ENCODE measurements at regions not wholly inside any gene's neighbourhood (a gene's known extent, or its start where the extent isn't known, plus 50 kb on each side); places are given as distances from the start of the nearest gene placed in this dataset.

DNA sequence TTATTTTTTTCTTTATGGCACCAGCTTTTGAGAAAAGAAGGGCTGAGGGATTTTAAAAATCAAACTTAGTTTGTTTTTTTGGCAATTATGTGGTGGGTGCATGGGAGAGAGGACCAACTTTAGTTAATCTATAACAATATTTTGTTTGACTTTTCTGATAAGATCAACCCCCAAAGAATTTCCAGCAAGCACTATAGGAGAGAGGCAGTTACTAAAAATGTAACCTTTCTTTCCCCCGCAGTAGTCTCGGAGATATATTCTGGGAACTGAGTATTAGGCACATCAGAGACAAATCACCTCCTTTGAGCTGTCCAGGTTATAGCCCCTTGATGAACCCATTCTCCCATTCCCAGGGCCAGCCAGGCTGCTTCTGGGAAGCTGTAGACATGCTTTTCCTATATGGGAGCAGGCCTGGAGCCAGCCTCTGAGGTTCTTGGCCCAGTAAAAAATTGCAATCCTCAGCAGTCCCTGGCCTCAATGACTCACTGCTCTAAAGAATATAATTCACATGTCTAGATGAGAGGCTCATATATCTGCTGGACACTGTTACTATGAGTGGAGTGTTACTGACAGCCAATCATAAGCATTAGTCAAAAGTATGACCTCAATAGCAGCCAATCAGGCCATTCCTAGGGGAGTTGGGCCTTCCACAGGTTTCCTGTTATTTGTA is 138.3 kb upstream of the AGBL1 start:
- TF ChIP-seq POLR2A (IDR thresholded peaks at IDR 0.05): no peak
- TF ChIP-seq, protein P1, sequence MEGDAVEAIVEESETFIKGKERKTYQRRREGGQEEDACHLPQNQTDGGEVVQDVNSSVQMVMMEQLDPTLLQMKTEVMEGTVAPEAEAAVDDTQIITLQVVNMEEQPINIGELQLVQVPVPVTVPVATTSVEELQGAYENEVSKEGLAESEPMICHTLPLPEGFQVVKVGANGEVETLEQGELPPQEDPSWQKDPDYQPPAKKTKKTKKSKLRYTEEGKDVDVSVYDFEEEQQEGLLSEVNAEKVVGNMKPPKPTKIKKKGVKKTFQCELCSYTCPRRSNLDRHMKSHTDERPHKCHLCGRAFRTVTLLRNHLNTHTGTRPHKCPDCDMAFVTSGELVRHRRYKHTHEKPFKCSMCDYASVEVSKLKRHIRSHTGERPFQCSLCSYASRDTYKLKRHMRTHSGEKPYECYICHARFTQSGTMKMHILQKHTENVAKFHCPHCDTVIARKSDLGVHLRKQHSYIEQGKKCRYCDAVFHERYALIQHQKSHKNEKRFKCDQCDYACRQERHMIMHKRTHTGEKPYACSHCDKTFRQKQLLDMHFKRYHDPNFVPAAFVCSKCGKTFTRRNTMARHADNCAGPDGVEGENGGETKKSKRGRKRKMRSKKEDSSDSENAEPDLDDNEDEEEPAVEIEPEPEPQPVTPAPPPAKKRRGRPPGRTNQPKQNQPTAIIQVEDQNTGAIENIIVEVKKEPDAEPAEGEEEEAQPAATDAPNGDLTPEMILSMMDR (IDR thresholded peaks at IDR 0.05): no peak

Measured in uterus (tissue), 2 donors.